DND-41 (cell line): ENCODE measurements at regions not wholly inside any gene's neighbourhood (a gene's known extent, or its start where the extent isn't known, plus 50 kb on each side); places are given as distances from the start of the nearest gene placed in this dataset.

Experiments used
- ATAC-seq: fragments of 200-7000 bp; cut with Tn5 transposase; 3 replicates; pipeline ENCODE4 v1.9.1; 2021; ENCODE audit warnings: low read depth; ENCODE audit not compliant: insufficient read depth
- DNase-seq: peaks from one replicate; pipeline ENCODE4 v3.0.0-alpha.2; 2020
- H2AFZ ChIP-seq: 2 replicates; pipeline ENCODE4 v1.6.0; 2012; ENCODE audit warnings: low read depth, low read length
- H3K27ac ChIP-seq: 2 replicates; pipeline ENCODE4 v1.5.1; 2012; ENCODE audit warnings: low read length, inconsistent platforms
- H3K27me3 ChIP-seq: fragments of 200-600 bp; sonication (generic); 2 replicates; pipeline ENCODE4 v1.6.0; 2012; ENCODE audit warnings: low read length, mild to moderate bottlenecking, inconsistent platforms; ENCODE audit not compliant: insufficient read depth, poor library complexity
- H3K36me3 ChIP-seq: 2 replicates; pipeline ENCODE4 v1.5.1; 2012; ENCODE audit warnings: low read length, inconsistent platforms; ENCODE audit not compliant: insufficient read depth
- H3K4me1 ChIP-seq: 2 replicates; pipeline ENCODE4 v1.5.1; 2012; ENCODE audit warnings: mild to moderate bottlenecking, low read length; ENCODE audit not compliant: insufficient read depth
- H3K4me2 ChIP-seq: 2 replicates; pipeline ENCODE4 v1.6.0; 2012; ENCODE audit warnings: mild to moderate bottlenecking, moderate library complexity, low read length, inconsistent platforms; ENCODE audit not compliant: insufficient read depth
- H3K4me3 ChIP-seq, 2 experiments: fragments of 200-600 bp in 1 of 2; shearing (Covaris generic) in 1 of 2; 2 replicates each; pipeline ENCODE4 v1.5.1; 2012 to 2016; ENCODE audit warnings: inconsistent platforms in 2 of 2, low read length in 2 of 2, mild to moderate bottlenecking in 2 of 2, low read depth in 1 of 2, moderate library complexity in 1 of 2
- H3K79me2 ChIP-seq: 2 replicates; pipeline ENCODE4 v1.6.0; 2012; ENCODE audit warnings: low read length, inconsistent platforms; ENCODE audit not compliant: insufficient read depth
- H3K9ac ChIP-seq: 2 replicates; pipeline ENCODE4 v1.6.0; 2012; ENCODE audit warnings: low read depth, mild to moderate bottlenecking, inconsistent platforms, low read length, moderate library complexity
- H3K9me3 ChIP-seq: 2 replicates; pipeline ENCODE4 v1.5.1; 2012; ENCODE audit warnings: low read length, moderate library complexity, mild to moderate bottlenecking, inconsistent platforms; ENCODE audit not compliant: insufficient read depth, severe bottlenecking
- H4K20me1 ChIP-seq: 2 replicates; pipeline ENCODE4 v1.6.0; 2012; ENCODE audit warnings: low read length; ENCODE audit not compliant: insufficient read depth
- CTCF ChIP-seq: IDR thresholded peaks from 2 replicates; pipeline ENCODE4 v1.5.1; 2012; ENCODE audit warnings: borderline replicate concordance, low read length, moderate library complexity, mild to moderate bottlenecking; ENCODE audit not compliant: poor library complexity, severe bottlenecking; ENCODE audit errors: extremely low read depth
- EZH2 ChIP-seq: IDR thresholded peaks from 3 replicates; pipeline ENCODE4 v1.6.1; 2012; ENCODE audit warnings: borderline replicate concordance, low read depth, mild to moderate bottlenecking, moderate library complexity, low read length, inconsistent platforms; ENCODE audit not compliant: severe bottlenecking

- Histone ChIP-seq H3K9me3 (no peaks in the 10 kb centered on the region), H3K36me3 (no peaks in the 10 kb centered on the region), H3K79me2 (no peaks in the 10 kb centered on the region), H4K20me1 (no peaks in the 10 kb centered on the region), H3K4me1 (peaks cover 41% of the 10 kb centered on the region), H2AFZ (no peak overlapping the region), H3K9ac (no peak overlapping the region), H3K27ac (no peak overlapping the region), H3K4me2 (no peak overlapping the region), H3K27me3 (no peaks in the 10 kb centered on the region), H3K4me3 (no peak overlapping the region)
- DNase-seq (no peak), ATAC-seq (no peak)
- TF ChIP-seq CTCF (no peak), EZH2 (no peak)
Observed at GRCh38 chr1:173405834-173406233, 71.3 kb upstream of the PRDX6 start.

GRCh38 chr1:173406783-173407230, 70.3 kb upstream of the PRDX6 start:
- no peak overlapping the region for H2AFZ ChIP-seq
- H3K4me1 ChIP-seq = peaks cover 48% of the 10 kb centered on the region
- TF ChIP-seq EZH2 (no peak), CTCF (no peak)
- no peak overlapping the region for H3K27ac ChIP-seq
- H3K36me3 ChIP-seq = no peaks in the 10 kb centered on the region
- H4K20me1 ChIP-seq = no peaks in the 10 kb centered on the region
- DNase-seq (peak; percentile 47), ATAC-seq (no peak)
- no peak overlapping the region for H3K9ac ChIP-seq
- no peaks in the 10 kb centered on the region for H3K9me3 ChIP-seq
- H3K79me2 ChIP-seq = no peaks in the 10 kb centered on the region
- H3K27me3 ChIP-seq = no peaks in the 10 kb centered on the region
- H3K4me3 ChIP-seq = no peak overlapping the region
- no peak overlapping the region for H3K4me2 ChIP-seq

GRCh38 chr1:173407846-173408245, 69.3 kb upstream of the PRDX6 start:
- H3K9ac ChIP-seq = no peak overlapping the region
- no peaks in the 10 kb centered on the region for H3K36me3 ChIP-seq

More at GRCh38 chr1:173407846-173408245, 69.3 kb upstream of the PRDX6 start:
- H3K27ac ChIP-seq = peak overlapping the region; percentile 16; the same call in 1 of the 2 replicates
- no peak for TF ChIP-seq EZH2
- TF ChIP-seq CTCF = no peak
- H3K27me3 ChIP-seq = no peaks in the 10 kb centered on the region
- peaks cover 48% of the 10 kb centered on the region for H3K4me1 ChIP-seq
- no peak overlapping the region for H3K4me2 ChIP-seq
- H4K20me1 ChIP-seq = no peaks in the 10 kb centered on the region
- no peak overlapping the region for H3K4me3 ChIP-seq
- ATAC-seq = no peak
- no peaks in the 10 kb centered on the region for H3K9me3 ChIP-seq
- H2AFZ ChIP-seq = no peak overlapping the region
- DNase-seq = no peak
- no peaks in the 10 kb centered on the region for H3K79me2 ChIP-seq
